Neutrophil (primary cell): ENCODE measurements at regions not wholly inside any gene's neighbourhood (a gene's known extent, or its start where the extent isn't known, plus 50 kb on each side); places are given as distances from the start of the nearest gene placed in this dataset.

Experiments
- H3K27ac ChIP-seq: fragments of 200-600 bp; sonication (generic); 2 replicates; pipeline ENCODE4 v1.5.1; 2016; ENCODE audit warnings: mild to moderate bottlenecking, moderate library complexity
- H3K27me3 ChIP-seq: fragments of 200-600 bp; sonication (generic); 2 replicates; pipeline ENCODE4 v1.6.0; 2016; ENCODE audit warnings: mild to moderate bottlenecking
- H3K36me3 ChIP-seq: fragments of 200-600 bp; sonication (generic); 2 replicates; pipeline ENCODE4 v1.5.1; 2017
- H3K4me1 ChIP-seq, 2 experiments: fragments of 200-600 bp in 1 of 2; sonication (generic) in 1 of 2; 1 replicate in 1 of 2; 2 replicates in 1 of 2; pipeline versions ENCODE4 v1.5.1 to v1.6.1; 2013 to 2016; ENCODE audit warnings: low read depth in 1 of 2, low read length in 1 of 2, mild to moderate bottlenecking in 1 of 2, moderate library complexity in 1 of 2; ENCODE audit not compliant: control insufficient read depth in 1 of 2, insufficient read depth in 1 of 2
- H3K4me3 ChIP-seq, 2 experiments: fragments of 200-600 bp in 1 of 2; sonication (generic) in 1 of 2; 1 replicate in 1 of 2; 2 replicates in 1 of 2; pipeline ENCODE4 v1.5.1; 2013 to 2016; ENCODE audit warnings: low read depth in 1 of 2, low read length in 1 of 2, mild to moderate bottlenecking in 1 of 2, moderate library complexity in 1 of 2
- H3K9me3 ChIP-seq: fragments of 200-600 bp; sonication (generic); 2 replicates; pipeline ENCODE4 v1.5.1; 2016
- CTCF ChIP-seq: fragments of 200-600 bp; sonication (generic); IDR thresholded peaks from 2 replicates; pipeline ENCODE4 v1.5.1; 2016; ENCODE audit warnings: antibody characterized with exemption

DNA sequence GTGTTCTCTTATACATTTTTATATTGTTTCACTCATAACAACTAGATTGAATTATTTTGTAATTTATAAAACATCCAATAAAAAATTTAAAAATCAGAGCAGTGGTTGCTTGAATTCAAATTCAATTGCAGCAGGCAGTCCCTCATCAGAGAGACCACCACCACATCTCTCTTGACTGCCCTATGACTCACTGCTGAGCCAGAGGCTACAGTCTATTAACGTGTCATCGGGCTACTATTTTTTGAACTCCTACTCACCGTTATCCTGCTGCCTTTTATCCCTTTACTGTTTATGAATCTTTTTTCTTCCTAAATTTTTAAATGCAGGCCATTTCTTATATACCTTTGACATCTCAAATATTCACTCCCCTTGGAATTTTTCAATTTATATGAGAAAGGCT is 144.7 kb downstream of the BARHL2 start:
- no peak for TF ChIP-seq CTCF
- Histone ChIP-seq H3K27ac (no peak overlapping the region), H3K4me3 (no peak overlapping the region), H3K27me3 (no peaks in the 10 kb centered on the region), H3K4me1 (no peaks in the 10 kb centered on the region), H3K36me3 (no peaks in the 10 kb centered on the region), H3K9me3 (no peaks in the 10 kb centered on the region)

DNA sequence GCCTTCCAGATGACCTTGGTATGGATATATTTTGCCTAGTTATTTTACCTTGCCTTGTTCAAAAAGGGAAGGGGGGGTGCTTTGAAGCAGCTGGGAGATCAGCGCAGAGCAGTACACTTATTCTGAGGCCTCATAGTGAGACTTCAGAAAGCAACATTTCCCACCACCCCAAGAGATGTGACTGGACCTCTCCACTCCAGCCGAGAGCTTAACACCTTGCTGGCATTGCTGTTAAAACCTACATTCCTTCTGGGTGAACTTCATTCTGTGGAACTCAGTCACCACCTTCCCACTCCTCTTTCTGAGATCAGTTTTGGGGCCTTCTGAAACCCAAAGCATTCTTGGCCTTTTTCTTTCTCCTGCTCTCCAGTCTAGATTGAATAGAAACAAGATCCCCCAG is 148.7 kb downstream of the BARHL2 start:
- TF ChIP-seq CTCF, result no peak
- H3K27me3 ChIP-seq, result no peaks in the 10 kb centered on the region

DNA sequence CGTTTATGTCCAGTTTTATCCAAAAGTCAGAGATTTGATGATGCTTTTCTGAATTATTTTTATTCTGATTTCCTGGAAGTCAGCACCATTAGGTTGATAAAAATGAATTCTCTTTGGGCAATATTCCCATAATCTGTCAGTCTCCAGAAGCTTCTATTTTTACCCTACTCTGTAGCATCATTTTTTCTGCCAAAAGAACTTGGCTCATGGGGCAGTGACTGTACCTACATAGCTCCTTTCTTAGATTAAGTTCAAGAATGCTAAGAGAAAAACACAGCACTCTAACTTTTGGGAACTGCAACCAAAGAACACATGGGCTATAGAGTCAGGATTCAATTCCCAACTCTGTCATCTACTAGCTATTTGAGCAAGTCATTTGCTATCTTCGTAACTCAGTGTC is 152.9 kb downstream of the BARHL2 start:
- peaks cover 4% of the 10 kb centered on the region for H3K27me3 ChIP-seq
- no peaks in the 10 kb centered on the region for H3K36me3 ChIP-seq
- no peak overlapping the region for H3K27ac ChIP-seq
- no peak overlapping the region for H3K4me3 ChIP-seq
- no peak for TF ChIP-seq CTCF
- no peaks in the 10 kb centered on the region for H3K4me1 ChIP-seq
- H3K9me3 ChIP-seq, result no peaks in the 10 kb centered on the region

More for the DNA sequence above, 148.7 kb downstream of the BARHL2 start:
- Histone ChIP-seq H3K36me3 (no peaks in the 10 kb centered on the region), H3K9me3 (no peaks in the 10 kb centered on the region), H3K27ac (no peak overlapping the region), H3K4me3 (no peak overlapping the region), H3K4me1 (no peaks in the 10 kb centered on the region)

DNA sequence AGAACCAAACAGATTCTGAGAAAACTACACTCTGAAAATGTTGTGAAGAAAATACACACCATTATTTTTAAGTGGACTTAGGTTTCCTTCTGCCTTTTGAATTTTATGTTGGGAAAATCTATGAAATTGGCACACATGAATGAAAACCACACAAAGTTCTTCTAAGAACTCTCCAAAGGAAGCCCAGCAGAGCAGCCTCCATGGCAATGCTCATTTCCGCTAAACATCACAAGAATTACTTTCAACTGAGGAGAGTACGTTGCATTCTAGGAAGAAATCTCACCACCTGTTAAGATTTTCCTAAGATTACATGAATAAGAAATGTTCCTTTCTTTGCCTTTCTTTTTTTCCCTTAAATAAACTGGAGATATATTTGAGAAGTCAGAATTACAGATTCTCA is 154.2 kb downstream of the BARHL2 start:
- Histone ChIP-seq H3K36me3 (no peaks in the 10 kb centered on the region), H3K27me3 (peaks cover 4% of the 10 kb centered on the region), H3K9me3 (no peaks in the 10 kb centered on the region), H3K27ac (no peak overlapping the region), H3K4me1 (no peaks in the 10 kb centered on the region), H3K4me3 (no peak overlapping the region)
- no peak for TF ChIP-seq CTCF

- no peaks in the 10 kb centered on the region for H3K4me1 ChIP-seq
- no peak overlapping the region for H3K27ac ChIP-seq
- no peaks in the 10 kb centered on the region for H3K9me3 ChIP-seq
- H3K27me3 ChIP-seq, result peaks cover 4% of the 10 kb centered on the region
- no peak overlapping the region for H3K4me3 ChIP-seq
- H3K36me3 ChIP-seq, result no peaks in the 10 kb centered on the region
- no peak for TF ChIP-seq CTCF
These were observed 155.2 kb downstream of the BARHL2 start for GRCh38 chr1:90561911-90562310.
